Activated gamma-delta T cell (primary cell): ENCODE measurements at regions not wholly inside any gene's neighbourhood (a gene's known extent, or its start where the extent isn't known, plus 50 kb on each side); places are given as distances from the start of the nearest gene placed in this dataset.

Source experiments
- DNase-seq: peaks from one replicate; lab custom pipeline; 2025; lab: John Stamatoyannopoulos, UW

DNA sequence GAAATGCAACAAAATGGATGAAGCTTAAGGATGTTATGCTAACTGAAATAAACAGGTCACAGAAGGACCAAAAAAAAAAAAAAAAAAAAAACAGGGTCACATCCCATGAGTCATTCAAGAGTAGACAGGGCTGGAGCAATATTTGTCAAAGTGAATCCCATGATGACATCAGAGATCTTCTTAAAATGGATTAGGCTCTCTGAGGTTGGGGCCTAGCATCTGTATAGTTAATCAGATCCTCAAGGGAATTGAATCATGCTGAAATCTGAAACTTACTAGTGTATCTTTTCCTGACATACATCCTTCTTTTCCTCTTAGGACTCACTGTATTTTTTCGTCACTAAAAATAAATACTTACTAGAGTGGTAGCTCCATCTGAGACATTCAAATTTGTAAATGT is 380.6 kb upstream of the NXPH2 start:
- no peak for DNase-seq

DNA sequence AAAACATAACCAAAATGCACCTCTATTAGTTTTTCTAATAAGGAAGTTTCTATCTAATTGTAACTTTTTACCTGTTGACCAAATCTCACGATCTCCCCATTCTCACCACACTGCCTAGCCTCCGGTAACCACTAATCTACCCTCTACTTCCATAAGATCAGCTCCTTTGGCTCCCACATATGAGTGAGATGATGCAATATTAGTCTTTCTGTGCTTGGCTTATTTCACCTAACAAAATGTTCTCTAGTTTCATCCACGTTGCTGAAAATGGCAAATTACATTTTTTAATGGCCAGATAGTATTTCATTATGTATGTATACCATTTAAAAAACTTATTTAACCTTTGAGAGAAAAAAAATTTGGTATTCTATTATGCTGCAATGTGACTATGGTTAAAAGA is 379.0 kb upstream of the NXPH2 start:
- DNase-seq = no peak

DNA sequence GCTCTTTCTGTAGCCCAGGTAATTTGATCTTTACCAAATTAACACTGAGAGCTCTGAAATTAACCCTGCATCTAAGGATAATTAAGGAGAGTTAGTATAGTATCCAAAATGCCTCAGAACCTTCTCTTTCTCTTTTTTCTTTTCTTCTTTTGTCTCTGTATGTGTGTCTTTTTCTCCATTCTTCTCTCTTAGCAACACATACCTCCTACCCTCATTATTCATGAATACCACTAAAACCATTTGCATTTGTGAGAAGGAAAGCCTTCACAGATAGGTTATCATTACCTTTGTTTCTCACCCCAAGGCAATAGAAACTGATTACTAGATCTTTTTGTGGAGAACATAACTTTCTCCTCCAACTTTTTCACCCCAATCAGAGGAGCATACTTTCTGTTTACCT is 376.5 kb upstream of the NXPH2 start:
- no peak for DNase-seq

DNA sequence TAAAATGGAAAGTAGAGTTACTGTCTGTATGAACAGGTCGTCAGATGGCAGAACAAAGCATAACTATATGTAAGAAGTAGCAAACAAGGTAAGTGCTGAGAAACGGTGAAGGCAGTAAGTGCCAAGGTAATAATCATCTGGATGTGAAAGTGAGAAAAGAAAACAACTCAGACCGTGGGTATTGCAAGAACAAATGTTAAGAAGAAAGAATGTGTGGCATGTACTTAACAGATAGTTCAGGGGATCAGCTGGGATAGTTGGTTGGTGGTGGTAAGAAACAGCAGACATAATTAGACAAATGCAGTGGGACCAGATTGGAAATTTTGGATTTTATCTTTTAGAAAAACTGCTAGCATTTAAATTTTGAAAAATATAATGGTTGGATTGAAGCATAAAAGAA is 375.8 kb upstream of the NXPH2 start:
- no peak for DNase-seq

GRCh38 chr2:139142252-139142880 is 362.2 kb upstream of the NXPH2 start:
- no peak for DNase-seq

DNA sequence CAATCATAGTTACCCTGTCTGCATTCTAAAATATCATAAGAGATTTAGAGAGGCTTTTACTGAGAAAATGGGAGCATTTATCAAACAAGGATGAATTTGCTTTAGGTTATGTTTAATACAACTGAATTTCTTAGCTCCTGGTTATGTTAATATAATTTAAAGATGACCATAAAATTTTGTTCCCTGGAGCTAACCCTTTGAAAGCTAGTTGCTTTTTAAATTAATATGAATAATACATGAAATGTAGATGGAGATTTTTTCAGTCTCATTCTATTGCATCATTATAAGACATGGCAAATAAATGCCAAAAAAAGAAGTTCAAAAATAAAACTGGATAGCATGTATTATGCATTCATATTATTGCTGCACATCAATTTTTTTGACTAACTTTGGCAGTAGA is 344.1 kb upstream of the NXPH2 start:
- no peak for DNase-seq

GRCh38 chr2:139123795-139124194 is 343.6 kb upstream of the NXPH2 start:
- no peak for DNase-seq

- no peak for DNase-seq
Observed at GRCh38 chr2:139122711-139123158, 342.5 kb upstream of the NXPH2 start.

GRCh38 chr2:139099721-139100120 is 319.5 kb upstream of the NXPH2 start:
- DNase-seq = no peak

DNA sequence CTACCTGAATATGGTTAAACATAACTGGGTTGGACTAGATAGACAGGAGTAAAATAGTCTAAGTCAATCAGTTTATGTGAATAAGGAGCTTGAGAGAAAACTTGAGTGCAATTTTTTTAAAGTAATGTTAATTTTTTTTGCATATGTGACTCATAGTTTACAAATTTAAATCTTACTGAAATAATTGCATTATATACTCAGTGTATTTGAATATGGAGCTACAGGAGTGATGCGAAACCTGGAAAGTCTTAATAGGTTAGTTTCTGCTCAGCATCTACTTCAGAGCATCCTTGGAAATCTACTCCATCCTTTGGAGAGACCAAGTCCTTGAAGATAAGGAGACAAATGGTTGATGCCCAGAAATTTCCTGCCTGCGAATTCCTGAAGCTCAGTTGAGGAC is 318.8 kb upstream of the NXPH2 start:
- DNase-seq = no peak

DNA sequence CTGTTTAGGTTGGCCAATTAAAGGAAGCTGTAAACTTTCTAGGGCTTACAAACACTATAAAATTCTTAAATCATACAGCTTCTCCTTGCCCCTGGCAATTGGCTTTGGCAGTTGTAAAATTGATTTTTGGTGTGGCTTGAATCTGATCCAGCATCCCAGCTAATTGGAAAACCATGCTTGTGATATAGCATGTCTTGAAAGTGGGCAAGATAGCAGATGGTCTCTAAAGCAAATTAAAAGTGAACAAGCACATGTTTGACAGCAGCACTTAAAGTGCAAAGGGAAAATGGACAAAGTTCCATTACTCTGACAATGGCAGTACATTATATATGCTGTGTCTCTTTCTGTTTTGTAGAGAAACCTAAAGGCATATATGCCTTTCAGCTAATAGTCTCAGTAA is 302.9 kb upstream of the NXPH2 start:
- DNase-seq = no peak

GRCh38 chr2:139080244-139080643 is 300.1 kb upstream of the NXPH2 start:
- DNase-seq = no peak

DNA sequence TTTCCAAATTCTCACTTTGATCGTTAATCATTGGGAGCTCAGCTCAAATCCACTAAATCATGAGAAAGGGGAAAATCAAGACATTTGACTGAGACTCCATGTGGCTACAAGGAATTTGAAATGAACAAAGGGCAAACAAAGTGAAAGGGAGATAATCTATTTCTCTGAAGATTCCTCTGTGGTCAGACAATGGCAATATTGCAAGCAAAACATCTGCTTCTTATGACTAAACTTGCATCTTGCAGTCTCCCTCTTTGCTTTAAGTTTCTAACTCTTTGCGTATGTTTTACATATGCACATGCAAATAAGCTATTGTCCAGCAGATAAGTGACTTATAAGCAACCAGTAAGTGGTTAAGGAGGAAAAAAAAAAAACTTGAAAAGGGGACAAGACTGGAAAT is 299.1 kb upstream of the NXPH2 start:
- DNase-seq = no peak

GRCh38 chr2:139078376-139078775 is 298.2 kb upstream of the NXPH2 start:
- DNase-seq = no peak

GRCh38 chr2:139077099-139077737 is 297.0 kb upstream of the NXPH2 start:
- DNase-seq = no peak

DNA sequence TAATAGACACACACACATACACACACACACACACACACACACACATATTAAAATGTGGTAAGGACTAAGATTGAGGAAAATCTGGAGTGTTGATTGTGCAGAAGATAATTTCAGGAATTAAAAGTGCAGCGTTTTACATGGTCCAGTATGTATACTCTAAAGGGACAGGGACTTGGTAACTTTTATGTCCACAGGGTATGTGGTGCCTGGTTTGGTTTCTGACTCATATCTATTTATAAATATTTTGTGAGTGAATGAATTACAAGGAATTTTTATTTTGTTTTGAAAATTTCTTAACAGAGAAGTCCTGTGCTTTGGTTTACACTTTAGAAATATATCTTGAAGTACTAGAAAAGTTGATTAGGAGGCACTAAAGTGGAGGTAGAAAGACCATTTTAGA is 287.7 kb upstream of the NXPH2 start:
- DNase-seq = no peak

- DNase-seq = no peak
Observed at GRCh38 chr2:139067072-139067471, 286.9 kb upstream of the NXPH2 start.

DNA sequence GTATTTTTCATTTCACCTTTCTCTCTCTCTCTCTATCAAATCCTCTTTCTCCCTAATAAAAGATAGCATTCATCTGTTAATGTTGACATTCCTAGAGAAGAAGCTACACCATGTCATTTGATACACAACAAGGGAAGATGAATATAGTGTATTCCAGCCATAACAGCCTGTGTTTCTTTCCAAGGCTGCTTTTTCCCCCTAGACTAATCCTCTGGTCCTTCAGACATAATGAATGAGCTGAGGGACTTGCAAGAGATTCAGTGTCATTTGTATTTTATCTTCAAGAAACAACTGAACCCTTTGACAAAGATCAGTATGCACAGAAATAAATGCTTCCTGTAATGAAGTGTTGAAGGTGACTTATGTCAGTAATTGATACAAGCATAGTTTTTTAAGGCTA is 284.0 kb upstream of the NXPH2 start:
- DNase-seq = no peak

GRCh38 chr2:139059617-139060016 is 279.4 kb upstream of the NXPH2 start:
- DNase-seq = no peak

DNA sequence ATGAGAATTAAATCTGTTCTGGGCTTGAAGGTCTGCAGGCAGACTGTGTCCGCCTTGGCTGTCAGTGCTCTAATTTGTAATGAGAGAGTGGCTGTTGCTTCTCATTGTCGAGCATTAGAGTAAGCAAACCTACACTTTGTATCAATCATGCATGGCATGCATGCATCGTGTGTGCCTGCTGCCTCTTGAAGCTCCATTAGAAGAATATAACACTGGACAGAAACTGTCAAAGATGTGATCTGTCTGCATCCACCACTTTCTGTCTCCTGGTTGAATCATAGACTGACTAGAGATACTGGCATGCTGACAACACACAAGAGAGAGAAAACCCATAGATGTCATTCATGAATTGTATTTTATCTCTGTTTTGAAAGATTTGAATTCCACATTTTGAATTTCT is 275.0 kb upstream of the NXPH2 start:
- DNase-seq = no peak

- no peak for DNase-seq
Observed at GRCh38 chr2:139048017-139048416, 267.8 kb upstream of the NXPH2 start.

- DNase-seq = no peak
Observed at GRCh38 chr2:139045524-139045923, 265.3 kb upstream of the NXPH2 start.

DNA sequence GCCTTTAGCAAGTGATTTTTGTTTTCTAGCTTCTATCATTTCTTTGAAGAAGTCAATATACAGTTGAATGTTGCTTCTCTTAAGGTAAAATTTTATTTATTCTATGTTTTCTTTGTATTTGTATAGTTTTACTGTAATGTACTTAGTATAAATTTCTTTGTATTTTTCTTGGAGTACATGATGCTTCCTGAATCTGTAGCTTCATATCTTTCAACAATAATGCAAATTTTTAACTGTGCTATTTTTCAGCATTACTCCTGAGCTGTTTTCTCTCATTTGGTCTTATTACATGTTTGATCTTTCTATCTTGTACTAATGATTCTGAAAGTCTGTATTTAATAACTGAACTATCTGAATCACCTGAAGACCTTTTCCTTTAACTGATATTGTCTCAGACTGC is 253.9 kb upstream of the NXPH2 start:
- DNase-seq = no peak

GRCh38 chr2:139033300-139033699 is 253.1 kb upstream of the NXPH2 start:
- DNase-seq = no peak
